GM21737 (cell line): ENCODE measurements at regions not wholly inside any gene's neighbourhood (a gene's known extent, or its start where the extent isn't known, plus 50 kb on each side); places are given as distances from the start of the nearest gene placed in this dataset.
A peak's percentile ranks its signal among the peaks of the same experiment; 100 is the strongest.
"Not testable (repeated sequence)": the region's sequence is repeated elsewhere in the genome, so short reads cannot be mapped to it uniquely, and the experiment has no call there.

ENCODE experiments used
- ATAC-seq: cut with Tn5 transposase; IDR thresholded peaks from one replicate; pipeline ENCODE4 v1.9.1; 2021; ENCODE audit warnings: mild to moderate bottlenecking, moderate library complexity; ENCODE audit not compliant: unreplicated experiment

- ATAC-seq: peak; percentile 92
These were observed 144.8 kb upstream of the PIK3R1 start for GRCh38 chr5:68070591-68071281.

DNA sequence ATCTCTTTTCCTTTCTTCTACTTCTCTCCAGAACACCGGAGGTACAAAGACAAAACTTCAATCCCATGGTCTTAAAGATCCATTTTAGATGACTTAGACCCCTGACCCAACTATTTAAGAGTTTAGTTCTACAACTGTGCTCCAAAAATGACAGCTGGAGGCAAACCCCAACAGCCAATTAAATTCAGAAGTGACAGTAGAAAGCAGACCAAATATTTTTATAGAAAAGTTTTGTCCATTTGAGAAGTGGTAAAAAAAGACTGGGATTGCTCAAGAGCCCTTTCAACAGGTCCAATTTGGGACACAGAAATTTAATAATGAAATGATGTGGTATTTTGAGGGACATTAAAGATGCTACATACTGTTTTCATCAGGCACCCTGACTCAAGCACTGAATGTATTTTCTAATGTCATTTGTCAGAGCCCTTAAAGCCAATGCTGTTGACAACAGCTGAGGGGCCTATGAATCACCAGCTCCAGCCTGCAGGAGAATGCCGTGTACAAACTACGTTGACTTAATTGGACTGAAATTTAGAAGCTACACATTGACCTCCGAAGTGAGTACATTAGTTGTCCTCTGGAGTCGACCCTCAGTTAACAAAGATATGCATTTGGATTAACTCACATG lies 147.5 kb upstream of the PIK3R1 start:
- ATAC-seq: no peak

DNA sequence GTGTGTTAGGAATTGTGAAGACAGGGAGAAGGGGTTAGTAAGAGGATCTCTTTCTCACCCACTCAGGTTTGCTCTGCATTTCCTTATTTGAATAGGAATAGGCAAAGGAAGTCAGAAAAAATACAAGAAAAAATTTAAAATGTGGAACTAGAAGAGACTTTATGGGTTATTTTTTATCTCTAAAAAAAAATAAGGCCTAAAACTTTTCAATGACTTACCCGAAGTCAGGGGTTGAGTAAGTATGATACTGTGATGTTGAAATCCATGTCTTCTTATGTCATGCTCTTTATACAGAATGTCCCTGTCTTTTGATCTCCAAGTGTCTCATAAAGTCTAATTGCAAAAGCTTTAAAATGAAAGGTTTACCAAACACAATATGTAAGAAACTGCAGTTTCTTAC lies 148.3 kb upstream of the PIK3R1 start:
- ATAC-seq: no peak

DNA sequence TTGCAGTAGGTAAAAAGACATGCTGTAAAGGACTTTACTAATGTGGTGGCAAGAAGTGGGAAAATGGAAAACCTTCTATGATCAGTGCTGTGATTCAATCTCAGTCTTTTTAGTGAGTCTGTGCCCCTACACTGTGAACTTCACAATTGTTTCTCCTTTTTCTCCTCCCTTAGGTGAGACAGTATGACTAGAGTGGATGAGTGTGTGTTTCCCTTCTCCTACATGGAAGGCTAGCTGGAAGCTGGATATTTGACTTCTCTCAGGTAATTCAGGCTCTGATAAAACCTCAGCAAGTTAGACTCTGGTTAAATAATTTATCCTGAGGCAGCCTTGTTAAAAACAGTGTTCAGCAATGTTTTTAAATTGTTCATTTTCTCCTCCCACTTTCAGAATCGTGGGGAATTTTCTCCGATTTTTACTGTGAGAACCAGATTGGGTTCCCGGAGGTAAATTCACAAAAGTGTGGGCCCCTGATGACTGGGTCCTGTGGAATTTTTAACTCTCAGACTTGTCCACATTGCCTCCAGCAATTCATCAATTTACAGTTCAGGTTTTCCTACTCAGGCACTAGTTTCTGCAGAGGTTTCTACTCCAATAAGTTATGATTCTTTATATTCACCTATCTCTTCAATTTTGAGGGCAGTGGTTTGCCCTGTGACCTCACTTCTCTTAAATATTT lies 149.1 kb upstream of the PIK3R1 start:
- no peak for ATAC-seq

- ATAC-seq: not testable (repeated sequence)
These were observed 150.2 kb upstream of the PIK3R1 start for GRCh38 chr5:68065321-68065720.

DNA sequence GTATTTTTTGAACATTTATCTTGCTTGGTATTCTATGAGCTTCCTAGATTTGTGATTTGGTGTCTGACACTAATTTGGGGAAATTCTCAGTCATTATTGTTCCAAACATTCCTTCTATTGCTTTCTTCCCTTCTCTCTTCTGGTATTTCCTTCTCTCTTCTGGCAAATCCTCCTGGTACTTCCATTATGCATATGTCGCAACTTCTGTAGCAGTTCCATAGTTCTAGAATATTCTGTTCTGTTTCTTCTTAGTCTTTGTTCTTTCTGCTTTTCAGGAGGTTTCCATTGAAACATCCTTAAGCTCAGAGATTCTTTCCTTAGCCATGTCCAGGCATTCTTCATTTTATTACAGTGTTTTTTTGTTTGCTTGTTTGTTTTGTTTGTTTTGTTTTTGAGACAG lies 155.2 kb upstream of the PIK3R1 start:
- no peak for ATAC-seq

DNA sequence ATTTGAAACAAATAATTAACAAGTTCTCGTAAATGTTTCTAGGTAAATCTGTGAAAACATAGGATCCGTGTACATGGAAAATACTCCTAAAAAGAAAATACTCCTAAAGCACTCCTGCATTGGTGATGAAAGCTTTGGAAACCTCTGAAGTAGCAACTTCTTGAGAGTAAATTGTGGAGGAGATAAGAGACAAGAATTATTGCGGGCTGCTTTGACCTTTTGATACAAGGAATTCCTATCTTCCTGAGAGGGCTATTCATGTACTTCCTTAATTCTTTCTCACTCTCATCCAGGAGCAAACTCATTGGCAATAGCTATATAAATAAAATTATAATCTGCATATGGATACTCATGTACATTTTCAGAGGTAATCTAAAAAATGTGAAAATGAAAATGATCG lies 158.4 kb upstream of the PIK3R1 start:
- ATAC-seq: no peak

DNA sequence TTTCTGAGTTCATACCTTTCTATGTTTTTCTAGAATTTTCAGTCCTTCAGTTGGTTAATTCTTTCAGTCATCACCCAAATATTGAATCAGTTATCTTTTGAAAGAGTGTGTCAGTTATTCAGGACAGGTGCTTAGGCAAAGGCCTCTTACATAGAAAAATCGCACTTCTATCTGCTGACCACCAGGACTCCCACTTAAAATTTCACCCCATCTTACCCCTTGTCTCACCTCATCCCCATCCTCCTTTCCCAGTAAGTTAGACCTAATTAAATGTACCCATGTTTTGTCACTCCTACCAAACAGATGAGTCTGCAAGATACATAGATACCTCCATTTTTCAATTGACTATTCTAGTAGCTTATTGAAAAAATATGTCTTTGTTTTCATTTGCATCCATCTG lies 159.9 kb upstream of the PIK3R1 start:
- no peak for ATAC-seq

DNA sequence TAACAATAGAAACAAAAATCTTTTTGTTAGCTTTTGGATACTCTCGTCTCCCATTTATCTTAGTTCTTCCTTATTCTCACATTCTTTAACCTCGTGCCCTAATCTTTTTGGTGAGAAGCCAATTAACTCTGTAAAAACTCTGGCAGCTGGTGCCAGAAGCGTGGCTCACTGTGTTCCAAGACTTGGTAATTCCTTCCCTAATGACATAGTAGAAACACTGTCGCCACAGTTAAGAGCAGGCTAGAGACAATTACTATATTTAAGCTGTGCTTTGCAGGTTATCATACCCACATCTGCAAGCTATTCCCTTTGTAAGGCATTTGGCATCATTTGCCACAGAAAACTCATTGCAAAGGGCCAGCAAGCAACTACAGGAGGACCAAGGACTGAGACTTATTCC lies 160.9 kb upstream of the PIK3R1 start:
- no peak for ATAC-seq

DNA sequence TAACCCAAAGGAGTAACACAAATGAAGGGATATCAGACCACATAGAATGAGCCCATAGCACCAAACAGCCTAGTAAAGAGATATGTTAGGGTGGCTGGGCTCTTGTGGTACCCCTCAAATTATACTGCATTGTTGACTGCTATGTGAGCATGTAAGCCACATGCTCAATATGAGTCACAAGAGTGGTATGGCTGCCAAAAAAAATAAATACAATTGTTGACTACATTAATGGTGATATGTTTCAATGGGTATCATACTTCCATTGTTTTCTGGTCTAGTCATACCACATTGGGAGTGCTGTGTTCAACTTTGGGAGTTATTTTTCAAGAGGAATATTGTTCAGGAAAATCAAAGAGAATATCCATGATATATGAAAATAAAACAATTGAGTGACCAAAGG lies 162.4 kb upstream of the PIK3R1 start:
- no peak for ATAC-seq

- no peak for ATAC-seq
These were observed 166.4 kb upstream of the PIK3R1 start for GRCh38 chr5:68049053-68049713.

DNA sequence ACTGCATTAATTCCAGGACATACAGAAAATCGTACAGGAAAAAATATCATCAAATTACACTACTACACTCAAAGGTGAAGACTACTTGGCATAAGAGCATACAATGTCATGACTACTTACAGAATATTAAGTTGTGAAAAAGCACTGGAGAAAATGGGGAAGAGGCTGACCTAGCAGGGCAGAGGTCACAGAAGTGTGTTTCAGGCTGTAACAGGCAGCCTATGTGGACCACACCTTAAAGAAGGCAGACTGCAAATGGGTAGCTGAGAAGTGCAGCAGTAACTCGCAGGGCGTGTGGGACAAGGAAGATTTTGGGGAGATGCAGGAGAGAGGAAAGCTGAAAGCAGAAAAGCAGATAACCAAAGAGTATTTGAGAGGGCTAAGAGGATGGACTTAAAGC lies 167.0 kb upstream of the PIK3R1 start:
- ATAC-seq: no peak

DNA sequence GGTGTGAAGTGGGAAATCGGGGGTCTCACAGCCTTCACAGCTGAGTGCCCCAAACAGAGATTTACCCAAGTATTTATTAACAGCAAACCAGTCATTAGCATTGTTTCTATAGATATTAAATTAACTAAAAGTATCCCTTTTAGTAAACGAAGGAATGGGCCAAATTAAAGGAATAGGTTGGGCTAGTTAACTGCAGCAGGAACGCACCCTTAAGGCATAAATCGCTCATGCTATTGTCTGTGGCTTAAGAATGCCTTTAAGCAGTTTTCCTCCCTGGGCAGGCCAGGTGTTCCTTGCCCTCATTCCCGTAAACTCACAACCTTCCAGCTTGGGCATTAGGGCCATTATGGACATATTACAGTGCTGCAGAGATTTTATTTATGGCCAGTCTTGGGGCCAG lies 167.5 kb upstream of the PIK3R1 start:
- not testable (repeated sequence) for ATAC-seq

- ATAC-seq: no peak
These were observed 168.5 kb upstream of the PIK3R1 start for GRCh38 chr5:68047035-68047434.

- ATAC-seq: no peak
These were observed 169.1 kb upstream of the PIK3R1 start for GRCh38 chr5:68046445-68046844.

DNA sequence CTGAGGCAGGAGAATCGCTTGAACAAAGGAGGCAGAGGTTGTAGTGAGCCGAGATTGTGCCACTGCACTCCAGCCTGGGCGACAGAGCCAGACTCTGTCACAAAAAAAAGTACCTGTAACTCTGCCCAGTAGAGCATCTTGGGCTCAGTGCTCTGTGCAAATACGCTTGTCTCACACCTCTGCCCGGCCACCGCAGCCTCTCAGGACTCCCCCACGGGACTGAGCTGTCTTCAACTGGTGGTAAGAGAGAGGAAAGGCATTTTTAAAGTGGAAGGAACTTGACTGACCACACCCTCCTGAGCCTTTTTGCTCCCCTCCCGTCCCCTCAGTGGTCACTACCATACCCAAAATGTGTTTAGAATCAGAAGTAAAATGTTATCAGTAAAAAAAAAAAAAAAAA lies 174.3 kb upstream of the PIK3R1 start:
- ATAC-seq: peak; percentile 88

DNA sequence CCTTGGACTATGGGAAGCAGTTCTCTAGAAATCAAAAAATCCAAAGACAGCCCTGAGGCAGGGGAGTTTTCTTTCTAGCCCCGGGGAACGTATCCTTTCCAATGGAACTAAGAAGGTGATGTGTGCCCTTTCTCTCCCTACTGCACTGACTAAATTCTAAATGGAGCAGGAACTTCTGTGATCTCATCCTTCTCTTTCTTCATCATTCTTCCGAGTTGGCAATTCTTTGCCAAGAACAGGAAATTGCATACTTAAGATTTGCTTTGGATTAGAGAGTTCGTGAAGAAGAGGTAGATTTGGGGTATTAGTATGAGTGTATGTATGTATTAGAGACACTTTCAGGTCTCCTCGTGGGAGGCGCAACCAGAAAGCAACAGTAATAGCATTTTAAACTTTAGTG lies 178.0 kb upstream of the PIK3R1 start:
- ATAC-seq: no peak

DNA sequence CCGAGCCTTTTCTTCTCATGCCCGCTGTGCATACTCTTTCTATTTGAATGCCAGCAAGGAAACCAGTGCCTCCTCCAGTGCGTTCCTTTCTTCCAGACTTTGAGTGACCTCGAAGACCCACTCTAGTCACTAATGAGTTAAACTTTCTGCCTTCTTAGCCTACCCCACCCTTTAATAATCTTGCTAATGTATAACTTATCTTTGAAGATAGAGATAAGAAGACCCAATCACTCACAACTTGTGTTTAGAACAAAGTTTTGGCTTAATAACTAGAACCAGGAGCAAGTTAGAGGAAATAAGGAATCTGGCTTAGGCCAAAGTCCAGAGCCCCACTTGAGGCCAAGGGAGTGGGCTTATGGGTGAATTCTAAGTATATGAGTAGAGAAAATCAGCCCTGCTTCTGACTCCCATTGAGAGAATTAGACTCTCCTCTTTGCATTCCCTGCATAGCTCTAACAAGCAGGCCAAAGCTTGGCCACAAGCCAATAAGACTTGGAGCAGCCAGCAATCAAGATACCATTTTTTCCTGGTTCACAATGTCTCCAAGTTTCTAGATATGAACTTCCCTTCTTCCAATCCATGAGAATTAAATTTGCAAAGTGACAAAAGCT lies 181.5 kb upstream of the PIK3R1 start:
- ATAC-seq: no peak

GRCh38 chr5:68033029-68033428 lies 182.5 kb upstream of the PIK3R1 start:
- no peak for ATAC-seq

DNA sequence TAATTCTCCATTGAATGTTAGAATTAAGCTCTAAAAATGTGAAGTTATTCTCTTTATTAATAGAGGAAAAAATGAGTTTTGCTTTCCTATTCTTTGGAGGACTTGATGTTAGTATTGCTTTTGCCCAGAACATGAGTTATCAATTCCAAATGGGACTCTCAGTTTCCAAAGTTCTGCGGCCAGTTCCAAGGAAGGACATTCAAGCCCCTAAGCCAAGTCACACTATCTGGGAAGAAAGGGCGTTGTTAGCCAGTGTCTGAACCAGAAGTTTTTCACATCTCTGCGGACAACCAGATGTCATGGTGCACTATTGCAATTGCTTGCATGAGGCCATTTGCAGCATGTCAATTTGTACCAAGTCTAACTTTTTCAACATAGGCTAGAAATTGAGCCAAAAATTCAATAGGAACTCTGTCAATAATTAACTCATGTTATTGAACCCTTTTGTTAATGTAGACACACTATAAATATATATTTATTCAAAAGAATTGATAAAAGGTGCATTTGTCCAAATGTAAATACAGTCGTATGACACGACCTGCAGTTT lies 183.3 kb upstream of the PIK3R1 start:
- ATAC-seq: no peak

GRCh38 chr5:68028131-68028727 lies 187.3 kb upstream of the PIK3R1 start:
- ATAC-seq: no peak
